PFSK-1 (cell line): ENCODE measurements at regions not wholly inside any gene's neighbourhood (a gene's known extent, or its start where the extent isn't known, plus 50 kb on each side); places are given as distances from the start of the nearest gene placed in this dataset.

Experiments
- POLR2AphosphoS5 ChIP-seq: IDR thresholded peaks from 2 replicates; pipeline ENCODE4 v1.6.1; 2012; ENCODE audit warnings: low read depth, mild to moderate bottlenecking, control low read depth, low read length, moderate library complexity
- SIN3A ChIP-seq: IDR thresholded peaks from 2 replicates; pipeline ENCODE4 v1.6.1; 2012; ENCODE audit warnings: mild to moderate bottlenecking, low read length, moderate library complexity, borderline replicate concordance; ENCODE audit not compliant: insufficient read depth
- TAF1 ChIP-seq: IDR thresholded peaks from 2 replicates; pipeline ENCODE4 v1.6.1; 2012; ENCODE audit warnings: low read length, control low read depth, borderline replicate concordance; ENCODE audit not compliant: insufficient read depth
- TF ChIP-seq, protein P1 (sequence below), 2 experiments: IDR thresholded peaks; 2 replicates each; pipeline versions ENCODE4 v1.6.1 to v1.8.0; 2011 to 2012; ENCODE audit warnings: low read depth in 2 of 2, low read length in 2 of 2, control low read depth in 1 of 2, inconsistent platforms in 1 of 2, mild to moderate bottlenecking in 1 of 2, moderate library complexity in 1 of 2; ENCODE audit not compliant: insufficient read depth in 1 of 2

DNA sequence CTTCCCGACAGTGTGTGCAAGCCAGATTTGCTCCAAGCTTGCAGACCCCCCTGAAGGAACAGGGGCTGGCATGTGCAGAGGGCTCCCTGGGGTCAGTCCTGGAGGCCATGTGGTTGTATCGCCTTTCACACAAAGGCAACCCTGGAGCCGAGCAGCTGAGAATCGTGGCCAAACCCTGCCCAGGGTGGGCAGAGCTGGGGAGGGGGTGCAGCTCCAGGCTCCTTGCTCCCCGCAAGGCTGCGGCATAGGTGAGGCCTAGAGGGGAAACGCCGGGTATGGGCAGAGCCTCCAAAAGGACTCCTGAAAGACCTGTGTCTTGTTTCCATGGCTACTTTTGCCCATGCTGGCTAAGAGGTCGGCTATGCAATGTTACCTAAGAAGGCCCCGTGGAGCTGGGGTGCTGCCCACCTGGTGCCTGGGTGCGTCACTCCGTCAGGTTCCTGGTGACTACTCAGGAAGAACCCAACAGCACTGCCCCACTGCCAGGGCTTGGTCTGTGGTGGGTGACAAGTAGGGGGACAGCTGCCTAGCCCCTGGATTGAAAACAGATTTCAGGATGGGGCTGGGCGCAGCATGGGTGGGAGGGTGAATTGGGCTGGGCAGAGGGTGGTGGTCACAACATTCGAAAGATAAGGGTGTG lies 171.0 kb upstream of the SHH start:
- TF ChIP-seq POLR2AphosphoS5 (no peak), TAF1 (no peak), SIN3A (no peak)
- TF ChIP-seq, protein P1, sequence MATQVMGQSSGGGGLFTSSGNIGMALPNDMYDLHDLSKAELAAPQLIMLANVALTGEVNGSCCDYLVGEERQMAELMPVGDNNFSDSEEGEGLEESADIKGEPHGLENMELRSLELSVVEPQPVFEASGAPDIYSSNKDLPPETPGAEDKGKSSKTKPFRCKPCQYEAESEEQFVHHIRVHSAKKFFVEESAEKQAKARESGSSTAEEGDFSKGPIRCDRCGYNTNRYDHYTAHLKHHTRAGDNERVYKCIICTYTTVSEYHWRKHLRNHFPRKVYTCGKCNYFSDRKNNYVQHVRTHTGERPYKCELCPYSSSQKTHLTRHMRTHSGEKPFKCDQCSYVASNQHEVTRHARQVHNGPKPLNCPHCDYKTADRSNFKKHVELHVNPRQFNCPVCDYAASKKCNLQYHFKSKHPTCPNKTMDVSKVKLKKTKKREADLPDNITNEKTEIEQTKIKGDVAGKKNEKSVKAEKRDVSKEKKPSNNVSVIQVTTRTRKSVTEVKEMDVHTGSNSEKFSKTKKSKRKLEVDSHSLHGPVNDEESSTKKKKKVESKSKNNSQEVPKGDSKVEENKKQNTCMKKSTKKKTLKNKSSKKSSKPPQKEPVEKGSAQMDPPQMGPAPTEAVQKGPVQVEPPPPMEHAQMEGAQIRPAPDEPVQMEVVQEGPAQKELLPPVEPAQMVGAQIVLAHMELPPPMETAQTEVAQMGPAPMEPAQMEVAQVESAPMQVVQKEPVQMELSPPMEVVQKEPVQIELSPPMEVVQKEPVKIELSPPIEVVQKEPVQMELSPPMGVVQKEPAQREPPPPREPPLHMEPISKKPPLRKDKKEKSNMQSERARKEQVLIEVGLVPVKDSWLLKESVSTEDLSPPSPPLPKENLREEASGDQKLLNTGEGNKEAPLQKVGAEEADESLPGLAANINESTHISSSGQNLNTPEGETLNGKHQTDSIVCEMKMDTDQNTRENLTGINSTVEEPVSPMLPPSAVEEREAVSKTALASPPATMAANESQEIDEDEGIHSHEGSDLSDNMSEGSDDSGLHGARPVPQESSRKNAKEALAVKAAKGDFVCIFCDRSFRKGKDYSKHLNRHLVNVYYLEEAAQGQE (IDR thresholded peaks at IDR 0.05; ENCODE audit: insufficient read depth in 1 of 2, low read depth in 2 of 2, low read length in 2 of 2): no peak
